GM18861 (cell line): ENCODE measurements at regions not wholly inside any gene's neighbourhood (a gene's known extent, or its start where the extent isn't known, plus 50 kb on each side); places are given as distances from the start of the nearest gene placed in this dataset.
"Not testable (repeated sequence)": the region's sequence is repeated elsewhere in the genome, so short reads cannot be mapped to it uniquely, and the experiment has no call there.

Experiments used
- ATAC-seq: cut with Tn5 transposase; IDR thresholded peaks from one replicate; pipeline ENCODE4 v1.9.1; 2021; ENCODE audit not compliant: unreplicated experiment

GRCh38 chr6:66568271-66568670 is 861.2 kb upstream of the EYS start:
- ATAC-seq = no peak

- ATAC-seq = no peak
Measured at GRCh38 chr6:66561479-66561878, 854.5 kb upstream of the EYS start.

GRCh38 chr6:66558189-66558588 is 851.2 kb upstream of the EYS start:
- no peak for ATAC-seq

GRCh38 chr6:66556936-66557335 is 849.9 kb upstream of the EYS start:
- no peak for ATAC-seq

- no peak for ATAC-seq
Measured at GRCh38 chr6:66555082-66555481, 848.1 kb upstream of the EYS start.

- no peak for ATAC-seq
Measured at GRCh38 chr6:66553441-66553840, 846.4 kb upstream of the EYS start.

GRCh38 chr6:66538551-66539135 is 831.6 kb upstream of the EYS start:
- no peak for ATAC-seq

GRCh38 chr6:66533921-66534404 is 826.9 kb upstream of the EYS start:
- ATAC-seq = no peak

- no peak for ATAC-seq
Measured at GRCh38 chr6:66526061-66526460, 819.0 kb upstream of the EYS start.

- ATAC-seq = no peak
Measured at GRCh38 chr6:66522864-66523263, 815.8 kb upstream of the EYS start.

GRCh38 chr6:66516377-66516776 is 809.4 kb upstream of the EYS start:
- ATAC-seq = no peak

GRCh38 chr6:66508433-66508832 is 801.4 kb upstream of the EYS start:
- no peak for ATAC-seq

- no peak for ATAC-seq
Measured at GRCh38 chr6:66499851-66500250, 792.8 kb upstream of the EYS start.

GRCh38 chr6:66496659-66497058 is 789.6 kb upstream of the EYS start:
- ATAC-seq = no peak

GRCh38 chr6:66494643-66495042 is 787.6 kb upstream of the EYS start:
- not testable (repeated sequence) for ATAC-seq

- no peak for ATAC-seq
Measured at GRCh38 chr6:66489269-66489987, 782.4 kb upstream of the EYS start.

- ATAC-seq = no peak
Measured at GRCh38 chr6:66481216-66481615, 774.2 kb upstream of the EYS start.

- no peak for ATAC-seq
Measured at GRCh38 chr6:66478705-66479104, 771.7 kb upstream of the EYS start.

- no peak for ATAC-seq
Measured at GRCh38 chr6:66435321-66435720, 728.3 kb upstream of the EYS start.

GRCh38 chr6:66429210-66429609 is 722.2 kb upstream of the EYS start:
- no peak for ATAC-seq

- ATAC-seq = no peak
Measured at GRCh38 chr6:66423047-66423446, 716.0 kb upstream of the EYS start.

GRCh38 chr6:66421570-66421969 is 714.5 kb upstream of the EYS start:
- no peak for ATAC-seq

- ATAC-seq = no peak
Measured at GRCh38 chr6:66418906-66419305, 711.9 kb upstream of the EYS start.
